A673 (cell line): ENCODE measurements at regions not wholly inside any gene's neighbourhood (a gene's known extent, or its start where the extent isn't known, plus 50 kb on each side); places are given as distances from the start of the nearest gene placed in this dataset.

Experiments
- CTCF ChIP-seq: fragments of 300-800, 200-600 bp; sonication (generic); conservative IDR thresholded peaks from 2 replicates; pipeline ENCODE4 v1.5.1; 2017; ENCODE audit warnings: low read depth, mild to moderate bottlenecking, antibody characterized with exemption, low read length, moderate library complexity, mixed read lengths
- EZH2 ChIP-seq: fragments of 200-600 bp; sonication (generic); IDR thresholded peaks from 2 replicates; pipeline ENCODE4 v1.6.1; 2017; ENCODE audit warnings: borderline replicate concordance, low read depth, mild to moderate bottlenecking, mixed read lengths, antibody characterized with exemption, low read length; ENCODE audit not compliant: poor library complexity, severe bottlenecking

GRCh38 chr6:43976706-43977403, 150.4 kb downstream of the MRPL14 start:
- TF ChIP-seq CTCF = no peak
- TF ChIP-seq EZH2 = no peak
